Right cardiac atrium (tissue), 5 donors: ENCODE measurements at regions not wholly inside any gene's neighbourhood (a gene's known extent, or its start where the extent isn't known, plus 50 kb on each side); places are given as distances from the start of the nearest gene placed in this dataset.

Experiments
- ATAC-seq, 2 donors: fragments of 200-7000 bp; cut with Tn5 transposase; one replicate each; pipeline versions ENCODE4 v1.8.0 to v1.9.1; 2020; ENCODE audit warnings: moderate library complexity in 2 of 2, mild to moderate bottlenecking in 1 of 2
- DNase-seq, 3 donors: peaks; one replicate each; pipeline ENCODE4 v3.0.0-alpha.2; 2020
- H3K27ac ChIP-seq: one replicate; pipeline ENCODE4 v1.5.1; 2013; ENCODE audit warnings: mild to moderate bottlenecking, low read length, control low read depth, moderate library complexity
- H3K27me3 ChIP-seq: one replicate; pipeline ENCODE4 v1.6.1; 2013; ENCODE audit not compliant: control insufficient read depth, insufficient read depth
- H3K4me1 ChIP-seq: one replicate; pipeline ENCODE4 v1.6.1; 2013; ENCODE audit warnings: low read length; ENCODE audit not compliant: control insufficient read depth, insufficient read depth
- H3K4me3 ChIP-seq: one replicate; pipeline ENCODE4 v1.5.1; 2013; ENCODE audit warnings: low read length, control low read depth
- H3K9me3 ChIP-seq: one replicate; pipeline ENCODE4 v1.6.1; 2013; ENCODE audit warnings: low read length; ENCODE audit not compliant: control insufficient read depth
- WGBS: extraction: QIAGEN DNeasy Blood & Tissue Kit; methylation state at CpG from one replicate; pipeline ENCODE4 v1.1.7; 2013; 5-methylcytosine and 5-hydroxymethylcytosine counted together
- intact Hi-C, 4 donors: fragments of 100-400 bp; cut with DNase I; formaldehyde crosslinking; loops; one replicate each; pipeline versions ENCODE4 v1.11.0 to v1.14.0; 2022 to 2023
- donor health status: healthy with polysubstance abuse.
- donor health status: DM: no; HTN: yes; CAD: no.
- donor health status: DM: no; HTN: no; CAD: no.
- donor health status: DM: no; HTN: yes; CAD: no; lungs with severe emphysema.
- donor health status: DM: yes; HTN: yes; CAD: no.

DNA sequence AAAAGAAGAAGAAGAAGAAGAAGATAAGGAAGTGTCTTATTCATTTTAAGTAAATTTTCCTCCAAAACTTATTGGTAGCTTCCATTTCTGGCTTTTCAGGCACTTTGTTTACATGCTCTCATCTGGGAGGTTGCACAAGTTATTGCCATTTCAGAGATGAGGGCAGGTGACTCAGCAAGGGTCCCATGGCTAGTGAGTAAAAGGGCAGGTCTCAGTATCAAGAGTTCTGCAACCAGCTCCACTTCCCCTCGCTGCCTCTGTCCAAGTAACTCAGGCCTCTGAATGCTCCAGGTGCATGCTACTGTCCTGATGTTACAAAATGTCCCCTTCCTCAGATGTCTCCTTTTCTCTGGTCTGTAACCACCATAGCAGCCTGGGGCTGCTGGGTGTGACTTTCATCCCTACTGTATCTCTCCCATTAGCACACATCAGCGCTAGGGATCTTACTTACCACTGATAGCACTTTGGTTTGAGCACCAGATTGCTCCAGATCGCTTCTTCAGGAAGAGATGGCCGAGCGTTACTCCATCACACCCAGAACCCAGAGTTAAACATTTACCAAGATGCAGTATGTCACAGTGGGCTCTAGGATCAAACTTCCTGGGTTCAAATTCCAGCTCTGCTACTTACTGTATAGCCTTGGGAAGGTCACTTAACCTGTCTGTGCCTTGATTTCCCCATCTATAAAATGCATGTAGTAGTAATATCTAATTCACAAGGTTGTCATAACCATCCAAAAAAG is 57.4 kb upstream of the LAPTM4A start:
- Histone ChIP-seq H3K4me3 (no peak overlapping the region), H3K27ac (no peak overlapping the region), H3K27me3 (no peaks in the 10 kb centered on the region), H3K9me3 (no peaks in the 10 kb centered on the region), H3K4me1 (no peaks in the 10 kb centered on the region)
- DNase-seq (no peak), ATAC-seq (no peak)
- WGBS = 87% methylated on average over 5 of the region's 5 CpGs
- intact Hi-C loops = no loop called here

DNA sequence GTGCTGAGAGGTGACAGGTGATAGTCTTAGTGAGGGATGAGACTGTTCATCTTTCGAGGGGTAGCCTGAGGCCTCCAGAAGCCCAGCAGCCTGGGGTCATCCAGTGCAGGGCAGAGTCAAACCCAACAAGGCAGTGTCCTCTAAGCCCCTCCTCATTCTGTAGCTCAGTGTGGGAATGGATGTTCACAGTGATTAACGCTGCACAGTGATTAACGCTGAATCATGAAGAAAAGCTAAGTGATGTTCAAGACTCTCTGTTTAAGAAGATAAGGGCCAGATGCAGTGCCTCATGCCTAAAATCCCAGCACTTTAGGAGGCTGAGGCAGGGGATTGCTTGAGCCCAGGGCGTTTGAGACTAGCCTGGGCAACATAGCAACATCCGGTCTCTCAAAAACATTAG is 56.3 kb upstream of the LAPTM4A start:
- intact Hi-C loops = no loop called here
- WGBS = 81% methylated on average over 5 of the region's 5 CpGs
- H3K9me3 ChIP-seq = no peaks in the 10 kb centered on the region
- no peak overlapping the region for H3K27ac ChIP-seq
- H3K4me3 ChIP-seq = no peak overlapping the region
- H3K4me1 ChIP-seq = no peaks in the 10 kb centered on the region
- no peaks in the 10 kb centered on the region for H3K27me3 ChIP-seq
- ATAC-seq (no peak), DNase-seq (no peak)

DNA sequence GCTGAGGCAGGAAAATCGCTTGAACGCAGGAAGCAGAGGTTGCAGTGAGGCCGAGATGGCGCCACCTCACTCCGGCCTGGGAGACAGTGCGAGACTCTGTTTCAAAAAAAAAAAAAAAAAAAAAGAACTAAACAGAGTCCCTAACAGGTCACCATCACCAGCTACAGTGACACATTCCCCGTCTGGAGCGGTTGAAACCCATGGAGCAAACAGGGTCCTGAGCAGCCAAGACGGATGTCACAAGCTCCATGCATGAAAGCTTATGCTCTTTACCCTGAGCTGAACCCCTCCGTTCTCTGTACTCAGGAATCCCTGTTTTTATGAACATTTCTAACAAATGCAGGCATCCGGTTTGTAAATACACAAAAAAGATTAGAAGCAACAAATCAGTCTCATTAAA is 55.9 kb upstream of the LAPTM4A start:
- Histone ChIP-seq H3K4me1 (no peaks in the 10 kb centered on the region), H3K4me3 (no peak overlapping the region), H3K27me3 (no peaks in the 10 kb centered on the region), H3K9me3 (no peaks in the 10 kb centered on the region), H3K27ac (no peak overlapping the region)
- no peak for ATAC-seq
- 84% methylated on average over 11 of the region's 11 CpGs for WGBS
- intact Hi-C loops = no loop called here
- DNase-seq = no peak

DNA sequence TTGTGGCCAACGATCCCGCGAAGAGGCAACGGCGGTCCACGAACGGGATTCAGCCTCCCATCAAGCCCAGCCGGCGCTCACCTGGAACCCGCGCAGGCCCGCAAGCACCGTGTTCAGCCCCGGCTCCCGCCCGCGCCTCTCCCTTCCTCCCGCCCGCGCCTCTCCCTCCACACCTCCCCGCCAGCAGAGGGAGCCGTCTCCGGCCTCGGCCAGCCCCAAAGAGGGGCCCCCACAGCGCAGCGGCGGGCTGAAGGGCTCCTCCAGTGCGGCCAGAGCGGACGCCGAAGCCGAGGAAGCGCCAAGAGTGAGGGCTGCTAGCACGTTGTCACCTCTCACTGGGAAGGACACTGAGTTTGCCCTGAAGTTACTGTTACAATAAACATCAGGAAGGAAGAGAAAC is 55.3 kb upstream of the LAPTM4A start:
- ATAC-seq = peak; percentile 66 to 70
- DNase-seq = peak; percentile 39 to 81 (median 65)

DNA sequence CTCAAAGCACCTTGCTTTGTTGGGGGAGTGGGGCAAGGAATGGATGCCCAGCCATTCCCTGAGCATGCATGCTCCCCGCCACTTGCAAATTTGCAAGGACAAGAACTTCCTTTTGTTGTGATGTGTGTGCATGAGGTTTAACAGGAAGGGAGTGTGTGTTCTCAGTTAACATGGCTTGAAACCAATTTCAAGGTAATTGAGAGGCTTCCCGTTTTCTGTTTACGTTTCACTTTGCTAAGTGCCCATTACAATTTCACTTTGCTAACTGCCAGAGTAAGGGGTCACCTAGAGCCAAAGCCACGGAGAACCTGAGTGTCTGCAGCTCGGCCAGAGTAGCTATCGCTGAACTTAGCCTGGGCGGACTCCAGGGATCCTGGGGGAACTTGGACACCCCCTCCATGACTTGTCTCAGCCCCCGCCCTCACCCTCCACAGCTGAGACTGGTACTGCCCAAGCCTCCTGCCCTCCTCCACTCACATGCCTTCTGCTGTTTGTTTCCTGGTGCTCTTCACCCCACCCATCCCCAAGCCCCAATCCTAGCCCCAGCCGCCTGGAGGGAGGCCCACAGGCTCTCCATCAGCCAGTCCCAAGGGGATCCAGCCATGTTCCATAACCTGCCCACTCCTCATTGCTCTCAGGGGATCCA is 53.6 kb upstream of the LAPTM4A start:
- no peaks in the 10 kb centered on the region for H3K4me1 ChIP-seq
- intact Hi-C loops = no loop called here
- no peaks in the 10 kb centered on the region for H3K9me3 ChIP-seq
- ATAC-seq = no peak
- H3K27me3 ChIP-seq = no peaks in the 10 kb centered on the region
- DNase-seq = no peak
- no peak overlapping the region for H3K4me3 ChIP-seq
- 73% methylated on average over 9 of the region's 9 CpGs for WGBS
- no peak overlapping the region for H3K27ac ChIP-seq

More for the DNA sequence above, 55.3 kb upstream of the LAPTM4A start:
- 13% methylated on average over 34 of the region's 34 CpGs for WGBS
- Histone ChIP-seq H3K4me1 (no peaks in the 10 kb centered on the region), H3K4me3 (no peak overlapping the region), H3K27ac (no peak overlapping the region), H3K9me3 (no peaks in the 10 kb centered on the region), H3K27me3 (no peaks in the 10 kb centered on the region)
- intact Hi-C loops = no loop called here

DNA sequence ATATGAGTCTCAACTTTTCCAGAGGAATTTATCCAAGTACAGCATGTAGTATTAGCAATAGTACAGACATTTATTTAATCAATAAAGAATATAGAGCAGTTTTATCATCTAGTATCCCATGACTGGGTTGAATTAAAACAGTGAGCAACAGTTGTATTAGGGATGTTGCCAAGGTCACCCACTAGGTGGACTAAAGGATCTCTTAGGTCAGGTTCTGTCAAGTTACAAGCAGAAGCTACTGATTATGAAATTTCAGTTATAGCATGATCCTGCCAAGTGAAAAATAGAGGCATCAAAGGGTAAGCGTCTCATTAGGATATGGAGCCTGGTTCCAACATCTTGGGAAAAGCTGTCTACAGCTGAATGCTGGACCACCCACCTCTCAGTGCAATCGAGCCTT is 52.1 kb upstream of the LAPTM4A start:
- no peak for DNase-seq
- intact Hi-C loops = no loop called here
- Histone ChIP-seq H3K4me1 (no peaks in the 10 kb centered on the region), H3K4me3 (no peak overlapping the region), H3K27ac (no peak overlapping the region), H3K9me3 (no peaks in the 10 kb centered on the region), H3K27me3 (no peaks in the 10 kb centered on the region)
- ATAC-seq = no peak
- WGBS = 66% methylated on average over 2 of the region's 2 CpGs
